AG09309 (cell line): ENCODE measurements at regions not wholly inside any gene's neighbourhood (a gene's known extent, or its start where the extent isn't known, plus 50 kb on each side); places are given as distances from the start of the nearest gene placed in this dataset.

Experiments used
- DNase-seq: peaks from one replicate; pipeline ENCODE4 v3.0.0-alpha.2; 2010; ENCODE audit warnings: low read depth
- H3K4me3 ChIP-seq: 2 replicates; pipeline ENCODE4 v1.5.1; 2011; ENCODE audit warnings: mild to moderate bottlenecking, low read depth, low read length, moderate library complexity; ENCODE audit not compliant: control insufficient read depth
- TF ChIP-seq, protein P1 (sequence below): IDR thresholded peaks from 2 replicates; pipeline ENCODE4 v1.5.1; 2011; ENCODE audit warnings: mild to moderate bottlenecking, low read depth, low read length, inconsistent platforms; ENCODE audit not compliant: insufficient read depth, control insufficient read depth; ENCODE audit errors: missing control alignments

DNA sequence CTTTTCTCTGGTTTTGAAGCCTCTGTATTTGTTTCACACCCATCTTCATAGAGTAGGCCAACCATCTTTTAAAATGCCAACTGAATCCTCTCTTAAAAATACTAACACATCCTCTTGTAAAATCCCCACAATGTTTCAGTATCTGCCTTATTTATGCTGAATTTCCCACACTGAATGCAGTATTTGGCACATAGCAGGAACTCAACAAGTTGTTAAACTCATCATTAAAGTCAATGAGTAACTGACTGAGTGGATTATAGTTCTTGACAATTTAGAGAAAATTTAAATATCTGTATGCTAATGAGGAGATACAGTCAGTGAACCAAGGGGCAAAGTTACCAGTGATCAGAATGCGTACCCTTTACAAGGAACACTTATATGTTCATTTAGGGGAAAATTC is 505.5 kb upstream of the PCDH9 start:
- TF ChIP-seq, protein P1, sequence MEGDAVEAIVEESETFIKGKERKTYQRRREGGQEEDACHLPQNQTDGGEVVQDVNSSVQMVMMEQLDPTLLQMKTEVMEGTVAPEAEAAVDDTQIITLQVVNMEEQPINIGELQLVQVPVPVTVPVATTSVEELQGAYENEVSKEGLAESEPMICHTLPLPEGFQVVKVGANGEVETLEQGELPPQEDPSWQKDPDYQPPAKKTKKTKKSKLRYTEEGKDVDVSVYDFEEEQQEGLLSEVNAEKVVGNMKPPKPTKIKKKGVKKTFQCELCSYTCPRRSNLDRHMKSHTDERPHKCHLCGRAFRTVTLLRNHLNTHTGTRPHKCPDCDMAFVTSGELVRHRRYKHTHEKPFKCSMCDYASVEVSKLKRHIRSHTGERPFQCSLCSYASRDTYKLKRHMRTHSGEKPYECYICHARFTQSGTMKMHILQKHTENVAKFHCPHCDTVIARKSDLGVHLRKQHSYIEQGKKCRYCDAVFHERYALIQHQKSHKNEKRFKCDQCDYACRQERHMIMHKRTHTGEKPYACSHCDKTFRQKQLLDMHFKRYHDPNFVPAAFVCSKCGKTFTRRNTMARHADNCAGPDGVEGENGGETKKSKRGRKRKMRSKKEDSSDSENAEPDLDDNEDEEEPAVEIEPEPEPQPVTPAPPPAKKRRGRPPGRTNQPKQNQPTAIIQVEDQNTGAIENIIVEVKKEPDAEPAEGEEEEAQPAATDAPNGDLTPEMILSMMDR = no peak
- DNase-seq = no peak
- no peak overlapping the region for H3K4me3 ChIP-seq

DNA sequence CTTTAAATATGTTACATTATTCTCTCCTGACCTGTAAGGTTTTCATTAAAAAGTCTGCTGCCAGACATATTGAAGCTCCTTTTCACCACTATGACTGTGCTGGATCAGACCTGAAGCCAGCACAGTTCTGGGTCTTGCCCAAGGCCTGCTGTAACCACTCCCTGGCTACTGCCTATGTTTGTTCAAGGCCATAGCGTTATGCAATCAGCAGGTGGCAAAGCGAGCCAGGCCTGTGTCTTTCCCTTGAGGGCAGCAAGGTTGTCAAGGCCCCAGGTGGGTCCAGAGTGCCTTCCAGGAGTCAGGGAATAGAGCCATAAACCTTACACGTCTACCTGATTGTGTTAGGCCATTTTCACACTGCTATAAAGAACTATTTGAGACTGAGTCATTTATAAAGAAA is 496.8 kb upstream of the PCDH9 start:
- H3K4me3 ChIP-seq = no peak overlapping the region
- DNase-seq = no peak
- TF ChIP-seq, protein P1 = no peak

DNA sequence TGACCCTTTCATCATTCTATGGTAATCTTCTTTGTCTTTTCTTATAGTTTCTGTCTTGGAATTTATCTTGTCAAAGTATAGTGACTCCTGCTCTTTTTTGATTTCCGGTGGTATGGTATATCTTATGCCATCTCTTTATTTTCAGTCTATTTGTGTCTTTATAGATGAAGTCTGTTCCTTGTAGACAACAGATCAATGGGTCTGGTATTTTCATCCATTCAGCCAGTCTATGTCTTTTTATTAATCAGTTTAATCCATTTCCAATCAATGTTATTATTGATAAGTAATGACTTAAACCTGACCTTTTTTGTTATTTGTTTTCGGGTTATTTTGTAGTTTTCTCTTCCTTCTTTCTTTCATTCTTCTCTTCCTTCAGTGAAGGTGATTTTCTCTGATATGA is 495.9 kb upstream of the PCDH9 start:
- TF ChIP-seq, protein P1 = no peak
- H3K4me3 ChIP-seq = no peak overlapping the region
- no peak for DNase-seq

DNA sequence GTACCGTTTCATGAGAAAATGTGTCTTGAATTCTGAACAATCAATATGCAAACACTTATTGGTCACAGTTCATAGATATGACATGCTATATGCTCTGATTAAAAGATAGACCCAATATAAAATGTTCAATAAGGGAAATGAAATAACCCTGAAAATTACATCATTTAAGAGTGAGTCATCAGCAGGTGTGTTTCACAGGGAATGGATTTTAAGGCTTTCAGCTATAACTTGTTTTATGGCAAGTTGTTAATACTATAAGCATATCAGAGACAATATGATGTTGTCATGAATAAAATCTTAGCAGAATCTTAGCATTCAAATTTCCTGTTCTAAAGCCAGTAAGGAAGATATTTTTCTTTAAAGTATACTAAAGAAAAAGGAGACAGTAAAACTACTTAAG is 483.4 kb upstream of the PCDH9 start:
- no peak for DNase-seq
- TF ChIP-seq, protein P1 = no peak
- no peak overlapping the region for H3K4me3 ChIP-seq

DNA sequence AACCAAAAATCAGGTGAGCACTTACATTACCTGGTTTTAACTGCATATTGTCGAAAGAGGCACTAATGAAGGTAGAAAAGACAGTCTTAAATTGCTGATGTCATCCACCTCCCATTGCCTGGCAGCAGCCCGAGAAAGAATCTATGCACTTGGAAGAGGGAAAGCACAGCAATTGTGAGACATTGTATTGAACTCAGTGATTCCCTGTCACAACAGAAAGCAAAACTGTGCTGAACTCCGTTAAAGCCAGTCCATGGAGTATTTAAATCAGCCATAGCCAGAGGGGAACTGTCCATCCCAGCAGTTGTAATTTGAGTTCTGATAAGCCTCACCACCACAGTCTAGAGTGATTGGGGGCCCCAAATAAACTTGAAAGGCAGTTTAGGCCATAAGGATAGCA is 466.6 kb upstream of the PCDH9 start:
- no peak overlapping the region for H3K4me3 ChIP-seq
- no peak for DNase-seq
- TF ChIP-seq, protein P1 = no peak

DNA sequence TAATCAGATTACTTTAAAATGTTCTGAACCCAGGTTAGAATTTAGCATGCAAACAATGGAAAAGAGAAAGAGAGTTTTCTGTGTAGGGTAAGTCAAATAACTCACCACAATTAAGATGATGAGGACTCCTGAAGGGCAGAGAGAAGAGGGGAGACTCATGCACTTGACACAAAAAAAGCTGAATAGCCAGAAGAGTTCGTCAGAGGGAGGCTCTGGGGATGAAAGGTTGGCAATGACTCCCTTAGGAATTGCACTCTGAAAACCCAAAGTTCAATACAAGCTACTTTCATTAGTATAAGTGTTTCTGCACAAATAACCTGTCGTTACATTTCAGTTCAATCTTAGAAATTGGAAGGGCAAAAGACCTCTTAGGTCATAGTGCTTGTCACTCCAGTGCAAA is 434.4 kb upstream of the PCDH9 start:
- DNase-seq = no peak
- TF ChIP-seq, protein P1 = no peak
- no peak overlapping the region for H3K4me3 ChIP-seq

DNA sequence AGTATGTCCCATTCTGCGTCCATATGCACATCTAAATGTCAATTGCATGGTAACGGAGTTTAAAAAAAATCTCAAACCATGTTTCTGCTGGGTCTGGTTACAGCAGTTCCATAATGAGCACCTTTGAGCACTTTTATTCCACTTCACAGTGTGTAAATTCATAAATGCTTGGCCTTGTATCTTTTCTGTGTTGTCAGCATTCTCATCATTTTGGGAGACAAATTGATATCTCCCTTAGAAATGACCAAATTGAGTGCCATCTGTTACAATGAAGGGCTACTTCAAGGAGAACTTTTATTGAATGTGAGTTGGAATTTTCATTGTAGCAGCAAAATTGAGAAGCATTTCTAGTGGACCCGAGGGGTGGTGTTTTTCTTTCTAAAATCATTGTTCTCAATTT is 432.9 kb upstream of the PCDH9 start:
- no peak overlapping the region for H3K4me3 ChIP-seq
- TF ChIP-seq, protein P1 = no peak
- no peak for DNase-seq
